CD4-positive, alpha-beta T cell treated with Interleukin-4 for 4 hours (primary cell): ENCODE measurements at regions not wholly inside any gene's neighbourhood (a gene's known extent, or its start where the extent isn't known, plus 50 kb on each side); places are given as distances from the start of the nearest gene placed in this dataset.

ENCODE experiments used
- DNase-seq: peaks from one replicate; pipeline ENCODE4 v3.0.0-alpha.2; 2020

- no peak for DNase-seq
Measured at GRCh38 chr18:56545464-56545863, 92.9 kb downstream of the TXNL1 start.

- DNase-seq: no peak
Measured at GRCh38 chr18:56542476-56542875, 95.9 kb downstream of the TXNL1 start.

- no peak for DNase-seq
Measured at GRCh38 chr18:56541793-56542192, 96.6 kb downstream of the TXNL1 start.

GRCh38 chr18:56541340-56541739 is 97.1 kb downstream of the TXNL1 start:
- no peak for DNase-seq

GRCh38 chr18:56538746-56539145 is 99.6 kb downstream of the TXNL1 start:
- no peak for DNase-seq

- no peak for DNase-seq
Measured at GRCh38 chr18:56532176-56532840, 106.1 kb downstream of the TXNL1 start.

- DNase-seq: no peak
Measured at GRCh38 chr18:56522816-56523215, 115.6 kb downstream of the TXNL1 start.

GRCh38 chr18:56521263-56521662 is 117.1 kb downstream of the TXNL1 start:
- no peak for DNase-seq

- no peak for DNase-seq
Measured at GRCh38 chr18:56517761-56518160, 120.6 kb downstream of the TXNL1 start.

- DNase-seq: no peak
Measured at GRCh38 chr18:56517196-56517595, 121.2 kb downstream of the TXNL1 start.

GRCh38 chr18:56516789-56517188 is 121.6 kb downstream of the TXNL1 start:
- DNase-seq: no peak

GRCh38 chr18:56515522-56515921 is 122.9 kb downstream of the TXNL1 start:
- no peak for DNase-seq

- no peak for DNase-seq
Measured at GRCh38 chr18:56511996-56512395, 126.4 kb downstream of the TXNL1 start.

- DNase-seq: no peak
Measured at GRCh38 chr18:56510108-56510507, 128.3 kb downstream of the TXNL1 start.

GRCh38 chr18:56509656-56510055 is 128.7 kb downstream of the TXNL1 start:
- no peak for DNase-seq

- DNase-seq: no peak
Measured at GRCh38 chr18:56508370-56509036, 129.9 kb downstream of the TXNL1 start.

- DNase-seq: no peak
Measured at GRCh38 chr18:56505971-56506370, 132.4 kb downstream of the TXNL1 start.

GRCh38 chr18:56505293-56505692 is 133.1 kb downstream of the TXNL1 start:
- no peak for DNase-seq

- no peak for DNase-seq
Measured at GRCh38 chr18:56501896-56502295, 136.5 kb downstream of the TXNL1 start.

GRCh38 chr18:56495884-56496283 is 142.5 kb downstream of the TXNL1 start:
- DNase-seq: no peak

GRCh38 chr18:56493531-56493930 is 144.9 kb downstream of the TXNL1 start:
- DNase-seq: no peak

- DNase-seq: no peak
Measured at GRCh38 chr18:56492136-56492535, 146.3 kb downstream of the TXNL1 start.

- no peak for DNase-seq
Measured at GRCh38 chr18:56490942-56491341, 147.4 kb downstream of the TXNL1 start.

- DNase-seq: no peak
Measured at GRCh38 chr18:56489893-56490292, 148.5 kb downstream of the TXNL1 start.

- DNase-seq: no peak
Measured at GRCh38 chr18:56488739-56489138, 149.7 kb downstream of the TXNL1 start.
